ENCODE measurements at regions not wholly inside any gene's neighbourhood (a gene's known extent, or its start where the extent isn't known, plus 50 kb on each side); places are given as distances from the start of the nearest gene placed in this dataset.
A peak's percentile ranks its signal among the peaks of the same experiment; 100 is the strongest.

GRCh38 chr5:2091921-2092320 lies 209.2 kb upstream of the IRX4 start:
- Histone ChIP-seq H3K14ac (ENCODE audit: insufficient read length) (no peak overlapping the region), H3K79me2 (ENCODE audit: control insufficient read depth in 1 of 2, insufficient read depth in 2 of 2, low read length in 2 of 2) (no peaks in the 10 kb centered on the region), H3K9ac (replicated peaks in 1 of 4; ENCODE audit: extremely low read depth in 1 of 4, low read depth in 3 of 4, low read length in 3 of 4) (no peak overlapping the region), H3K4me2 (ENCODE audit: insufficient read depth in 1 of 2, low read depth in 2 of 2, low read length in 2 of 2) (no peak overlapping the region), H3K23me2 (ENCODE audit: low read depth, low read length) (no peaks in the 10 kb centered on the region), H3K4me3 (ENCODE audit: extremely low read depth in 1 of 4, insufficient read depth in 2 of 4, low read depth in 3 of 4, low read length in 4 of 4) (no peak overlapping the region), H2BK12ac (ENCODE audit: low read depth, low read length) (no peak overlapping the region), H3K18ac (ENCODE audit: extremely low read depth, low read length) (no peak overlapping the region), H4K5ac (ENCODE audit: insufficient read length, low read depth, low read length) (no peak overlapping the region), H3K4ac (replicated peaks; ENCODE audit: insufficient read length, low read depth, low read length) (no peak overlapping the region), H3K56ac (replicated peaks; ENCODE audit: insufficient read length, low read depth, low read length) (no peak overlapping the region), H2AK5ac (ENCODE audit: low read depth, low read length) (no peak overlapping the region), H2BK120ac (replicated peaks; ENCODE audit: low read depth, low read length) (no peak overlapping the region), H3K36me3 (ENCODE audit: control insufficient read depth in 2 of 4, insufficient read depth in 4 of 4, low read length in 3 of 4) (no peaks in the 10 kb centered on the region), H4K8ac (ENCODE audit: extremely low read depth, insufficient read depth, low read length) (no peak overlapping the region), H3K4me1 (replicated peaks in 1 of 4; ENCODE audit: control insufficient read depth in 3 of 4, insufficient read depth in 4 of 4, low read length in 3 of 4) (peaks cover 0 to 3% (median 0%) of the 10 kb centered on the region in 4 experiments; a peak in 1 of 7 replicates), H2BK15ac (ENCODE audit: low read length) (no peak overlapping the region), H2BK20ac (ENCODE audit: low read length) (no peak overlapping the region), H4K91ac (replicated peaks; ENCODE audit: insufficient read length, low read length) (no peak overlapping the region), H4K20me1 (replicated peaks in 1 of 2; ENCODE audit: control insufficient read depth in 1 of 2, insufficient read depth in 2 of 2, low read length in 2 of 2) (no peaks in the 10 kb centered on the region), H3K23ac (ENCODE audit: insufficient read length) (no peak overlapping the region), H3K27ac (ENCODE audit: low read depth, low read length) (no peak overlapping the region), H2BK5ac (ENCODE audit: low read depth, low read length) (no peak overlapping the region), H3K79me1 (ENCODE audit: low read depth, low read length) (no peaks in the 10 kb centered on the region), H3K9me3 (ENCODE audit: insufficient read depth in 2 of 2, low read depth in 1 of 2, low read length in 1 of 2) (peaks cover 0 to 3% of the 10 kb centered on the region in 2 experiments; a peak in 1 of 4 replicates), H2AFZ (ENCODE audit: low read length) (peak overlapping the region; percentile 98), H3K27me3 (replicated peaks in 1 of 4; ENCODE audit: control insufficient read depth in 3 of 4, extremely low read depth in 1 of 4, insufficient read depth in 3 of 4, low read length in 3 of 4) (no peaks in the 10 kb centered on the region)
- CTCF ChIA-PET (ENCODE audit: partially characterized antibody), result interaction anchor here (0.6 to 1.7 kb wide), 2 partner anchors 43 to 46 kb away, joined by 5 to 6 read pairs; no protein-coding TSS in a partner anchor
- FAIRE-seq (no peak), DNase-seq (ENCODE audit: low read depth in 1 of 2, low spot score in 2 of 2) (no peak)
- POLR2A ChIA-PET (ENCODE audit: partially characterized antibody), result no interaction called here
- 91% methylated on average over 4 of the region's 4 CpGs; no CpG with 5 or more reads in 1 of the 2 experiments for WGBS, 2 experiments (ENCODE audit: extremely low coverage in 1 of 2, insufficient coverage in 1 of 2, insufficient read length in 1 of 2, insufficient replicate concordance in 2 of 2, low coverage in 1 of 2, low lambda C conversion rate in 2 of 2, missing lambda C conversion rate in 1 of 2)
- TF ChIP-seq, protein P1, sequence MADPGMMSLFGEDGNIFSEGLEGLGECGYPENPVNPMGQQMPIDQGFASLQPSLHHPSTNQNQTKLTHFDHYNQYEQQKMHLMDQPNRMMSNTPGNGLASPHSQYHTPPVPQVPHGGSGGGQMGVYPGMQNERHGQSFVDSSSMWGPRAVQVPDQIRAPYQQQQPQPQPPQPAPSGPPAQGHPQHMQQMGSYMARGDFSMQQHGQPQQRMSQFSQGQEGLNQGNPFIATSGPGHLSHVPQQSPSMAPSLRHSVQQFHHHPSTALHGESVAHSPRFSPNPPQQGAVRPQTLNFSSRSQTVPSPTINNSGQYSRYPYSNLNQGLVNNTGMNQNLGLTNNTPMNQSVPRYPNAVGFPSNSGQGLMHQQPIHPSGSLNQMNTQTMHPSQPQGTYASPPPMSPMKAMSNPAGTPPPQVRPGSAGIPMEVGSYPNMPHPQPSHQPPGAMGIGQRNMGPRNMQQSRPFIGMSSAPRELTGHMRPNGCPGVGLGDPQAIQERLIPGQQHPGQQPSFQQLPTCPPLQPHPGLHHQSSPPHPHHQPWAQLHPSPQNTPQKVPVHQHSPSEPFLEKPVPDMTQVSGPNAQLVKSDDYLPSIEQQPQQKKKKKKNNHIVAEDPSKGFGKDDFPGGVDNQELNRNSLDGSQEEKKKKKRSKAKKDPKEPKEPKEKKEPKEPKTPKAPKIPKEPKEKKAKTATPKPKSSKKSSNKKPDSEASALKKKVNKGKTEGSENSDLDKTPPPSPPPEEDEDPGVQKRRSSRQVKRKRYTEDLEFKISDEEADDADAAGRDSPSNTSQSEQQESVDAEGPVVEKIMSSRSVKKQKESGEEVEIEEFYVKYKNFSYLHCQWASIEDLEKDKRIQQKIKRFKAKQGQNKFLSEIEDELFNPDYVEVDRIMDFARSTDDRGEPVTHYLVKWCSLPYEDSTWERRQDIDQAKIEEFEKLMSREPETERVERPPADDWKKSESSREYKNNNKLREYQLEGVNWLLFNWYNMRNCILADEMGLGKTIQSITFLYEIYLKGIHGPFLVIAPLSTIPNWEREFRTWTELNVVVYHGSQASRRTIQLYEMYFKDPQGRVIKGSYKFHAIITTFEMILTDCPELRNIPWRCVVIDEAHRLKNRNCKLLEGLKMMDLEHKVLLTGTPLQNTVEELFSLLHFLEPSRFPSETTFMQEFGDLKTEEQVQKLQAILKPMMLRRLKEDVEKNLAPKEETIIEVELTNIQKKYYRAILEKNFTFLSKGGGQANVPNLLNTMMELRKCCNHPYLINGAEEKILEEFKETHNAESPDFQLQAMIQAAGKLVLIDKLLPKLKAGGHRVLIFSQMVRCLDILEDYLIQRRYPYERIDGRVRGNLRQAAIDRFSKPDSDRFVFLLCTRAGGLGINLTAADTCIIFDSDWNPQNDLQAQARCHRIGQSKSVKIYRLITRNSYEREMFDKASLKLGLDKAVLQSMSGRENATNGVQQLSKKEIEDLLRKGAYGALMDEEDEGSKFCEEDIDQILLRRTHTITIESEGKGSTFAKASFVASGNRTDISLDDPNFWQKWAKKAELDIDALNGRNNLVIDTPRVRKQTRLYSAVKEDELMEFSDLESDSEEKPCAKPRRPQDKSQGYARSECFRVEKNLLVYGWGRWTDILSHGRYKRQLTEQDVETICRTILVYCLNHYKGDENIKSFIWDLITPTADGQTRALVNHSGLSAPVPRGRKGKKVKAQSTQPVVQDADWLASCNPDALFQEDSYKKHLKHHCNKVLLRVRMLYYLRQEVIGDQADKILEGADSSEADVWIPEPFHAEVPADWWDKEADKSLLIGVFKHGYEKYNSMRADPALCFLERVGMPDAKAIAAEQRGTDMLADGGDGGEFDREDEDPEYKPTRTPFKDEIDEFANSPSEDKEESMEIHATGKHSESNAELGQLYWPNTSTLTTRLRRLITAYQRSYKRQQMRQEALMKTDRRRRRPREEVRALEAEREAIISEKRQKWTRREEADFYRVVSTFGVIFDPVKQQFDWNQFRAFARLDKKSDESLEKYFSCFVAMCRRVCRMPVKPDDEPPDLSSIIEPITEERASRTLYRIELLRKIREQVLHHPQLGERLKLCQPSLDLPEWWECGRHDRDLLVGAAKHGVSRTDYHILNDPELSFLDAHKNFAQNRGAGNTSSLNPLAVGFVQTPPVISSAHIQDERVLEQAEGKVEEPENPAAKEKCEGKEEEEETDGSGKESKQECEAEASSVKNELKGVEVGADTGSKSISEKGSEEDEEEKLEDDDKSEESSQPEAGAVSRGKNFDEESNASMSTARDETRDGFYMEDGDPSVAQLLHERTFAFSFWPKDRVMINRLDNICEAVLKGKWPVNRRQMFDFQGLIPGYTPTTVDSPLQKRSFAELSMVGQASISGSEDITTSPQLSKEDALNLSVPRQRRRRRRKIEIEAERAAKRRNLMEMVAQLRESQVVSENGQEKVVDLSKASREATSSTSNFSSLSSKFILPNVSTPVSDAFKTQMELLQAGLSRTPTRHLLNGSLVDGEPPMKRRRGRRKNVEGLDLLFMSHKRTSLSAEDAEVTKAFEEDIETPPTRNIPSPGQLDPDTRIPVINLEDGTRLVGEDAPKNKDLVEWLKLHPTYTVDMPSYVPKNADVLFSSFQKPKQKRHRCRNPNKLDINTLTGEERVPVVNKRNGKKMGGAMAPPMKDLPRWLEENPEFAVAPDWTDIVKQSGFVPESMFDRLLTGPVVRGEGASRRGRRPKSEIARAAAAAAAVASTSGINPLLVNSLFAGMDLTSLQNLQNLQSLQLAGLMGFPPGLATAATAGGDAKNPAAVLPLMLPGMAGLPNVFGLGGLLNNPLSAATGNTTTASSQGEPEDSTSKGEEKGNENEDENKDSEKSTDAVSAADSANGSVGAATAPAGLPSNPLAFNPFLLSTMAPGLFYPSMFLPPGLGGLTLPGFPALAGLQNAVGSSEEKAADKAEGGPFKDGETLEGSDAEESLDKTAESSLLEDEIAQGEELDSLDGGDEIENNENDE (IDR thresholded peaks at IDR 0.05; ENCODE audit: insufficient replicate concordance, low read length), result no peak

Measured in H1 (cell line).